Embryonic facial prominence (tissue), 1 donor: ENCODE measurements at regions not wholly inside any gene's neighbourhood (a gene's known extent, or its start where the extent isn't known, plus 50 kb on each side); places are given as distances from the start of the nearest gene placed in this dataset.
"Not testable (repeated sequence)": the region's sequence is repeated elsewhere in the genome, so short reads cannot be mapped to it uniquely, and the experiment has no call there.

Experiments
- DNase-seq: peaks from one replicate; pipeline ENCODE4 v3.0.0-alpha.2; 2016; ENCODE audit errors: extremely low spot score

GRCh38 chr11:112539281-112539555 lies 278.6 kb upstream of the PLET1 start:
- not testable (repeated sequence) for DNase-seq

GRCh38 chr11:112539741-112540140 lies 279.1 kb upstream of the PLET1 start:
- no peak for DNase-seq

- no peak for DNase-seq
Observed at GRCh38 chr11:112540261-112540660, 279.6 kb upstream of the PLET1 start.

- no peak for DNase-seq
Observed at GRCh38 chr11:112541140-112542046, 280.7 kb upstream of the PLET1 start.

- DNase-seq: no peak
Observed at GRCh38 chr11:112542479-112542878, 281.8 kb upstream of the PLET1 start.

DNA sequence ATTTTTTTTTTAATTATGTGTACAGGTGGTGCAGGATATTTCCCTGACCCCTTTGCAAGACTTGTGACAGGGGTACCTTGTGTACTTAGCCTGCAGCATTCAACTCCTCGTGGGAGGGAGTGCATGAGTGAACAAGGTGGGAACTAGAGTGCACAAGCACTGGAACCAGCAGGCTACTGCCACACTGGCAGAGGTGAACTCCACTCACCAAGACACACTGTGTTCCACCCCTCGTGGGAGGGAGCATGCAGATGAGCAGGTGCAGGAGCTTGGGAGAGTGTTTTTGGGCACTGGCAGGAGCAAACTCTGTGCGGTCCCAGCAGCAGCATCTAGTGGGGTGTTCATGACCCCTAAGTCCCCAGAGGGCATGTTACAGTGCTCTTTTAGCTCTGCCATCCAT lies 282.7 kb upstream of the PLET1 start:
- DNase-seq: no peak

- DNase-seq: no peak
Observed at GRCh38 chr11:112548641-112549040, 288.0 kb upstream of the PLET1 start.

- no peak for DNase-seq
Observed at GRCh38 chr11:112553205-112553731, 292.6 kb upstream of the PLET1 start.

GRCh38 chr11:112554586-112554985 lies 293.9 kb upstream of the PLET1 start:
- no peak for DNase-seq

- no peak for DNase-seq
Observed at GRCh38 chr11:112555491-112556364, 295.1 kb upstream of the PLET1 start.

GRCh38 chr11:112558691-112559090 lies 298.0 kb upstream of the PLET1 start:
- no peak for DNase-seq

GRCh38 chr11:112563808-112564207 lies 303.1 kb upstream of the PLET1 start:
- DNase-seq: no peak

GRCh38 chr11:112564228-112564955 lies 303.7 kb upstream of the PLET1 start:
- DNase-seq: no peak

DNA sequence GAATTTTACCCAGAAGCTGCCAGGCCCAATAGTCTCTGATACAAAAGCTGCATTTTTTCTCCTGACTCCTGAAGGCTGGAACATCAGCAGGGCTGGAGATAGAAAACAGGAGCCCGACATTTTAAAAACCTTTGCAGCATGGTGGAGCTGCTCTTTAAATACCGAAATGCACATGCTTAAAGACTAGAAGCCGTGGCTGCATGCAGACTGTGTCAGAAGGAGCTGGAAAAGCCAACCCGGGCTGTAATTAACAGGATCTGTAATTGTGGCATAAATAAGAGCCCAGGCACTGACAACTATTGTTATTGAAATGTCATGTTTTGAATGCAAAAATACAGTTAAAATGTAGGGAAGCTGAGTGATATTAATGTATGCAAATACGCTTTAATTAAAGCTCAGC lies 304.9 kb upstream of the PLET1 start:
- no peak for DNase-seq

- DNase-seq: no peak
Observed at GRCh38 chr11:112566124-112566523, 305.5 kb upstream of the PLET1 start.

GRCh38 chr11:112570333-112570732 lies 309.7 kb upstream of the PLET1 start:
- no peak for DNase-seq

DNA sequence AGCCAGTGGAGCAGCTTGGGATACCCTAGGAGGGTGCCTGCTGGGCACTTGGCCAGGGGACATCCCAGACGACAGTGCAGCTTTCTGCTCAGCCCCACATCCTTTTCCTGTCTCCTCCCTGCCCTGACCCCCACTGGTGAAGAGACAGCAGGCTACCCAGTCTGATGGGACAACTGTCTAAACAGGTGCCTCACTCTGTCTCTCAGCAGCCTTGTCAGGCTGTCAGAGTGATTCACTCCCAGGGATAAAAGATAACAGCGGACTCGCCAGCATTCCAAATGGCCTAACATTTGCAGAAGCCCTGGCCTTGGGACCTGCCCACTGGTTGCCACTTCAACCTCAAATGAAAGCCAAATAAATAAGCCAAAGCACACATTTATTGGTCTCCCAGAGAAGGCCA lies 318.6 kb upstream of the PLET1 start:
- no peak for DNase-seq

GRCh38 chr11:112580864-112581263 lies 320.2 kb upstream of the PLET1 start:
- DNase-seq: no peak

DNA sequence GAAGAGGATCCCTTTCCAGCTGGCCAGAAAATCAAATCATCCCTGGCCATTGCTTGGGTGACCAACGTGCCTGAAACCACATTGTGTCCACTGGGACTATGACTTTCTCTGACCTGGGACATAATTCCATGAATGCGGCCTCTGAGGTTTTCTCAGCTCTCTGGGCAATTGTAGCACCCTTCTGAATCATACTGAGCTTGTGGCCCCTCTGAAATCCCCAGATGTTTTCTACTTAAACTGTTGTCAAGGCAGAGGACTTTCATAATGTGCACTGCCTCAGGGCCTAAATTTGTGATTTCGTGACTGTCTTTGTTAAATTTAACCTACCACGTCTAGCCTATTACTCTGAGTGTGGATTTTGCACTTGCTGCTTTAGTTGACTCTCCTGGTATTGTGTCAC lies 321.1 kb upstream of the PLET1 start:
- no peak for DNase-seq

- no peak for DNase-seq
Observed at GRCh38 chr11:112582366-112582765, 321.7 kb upstream of the PLET1 start.

DNA sequence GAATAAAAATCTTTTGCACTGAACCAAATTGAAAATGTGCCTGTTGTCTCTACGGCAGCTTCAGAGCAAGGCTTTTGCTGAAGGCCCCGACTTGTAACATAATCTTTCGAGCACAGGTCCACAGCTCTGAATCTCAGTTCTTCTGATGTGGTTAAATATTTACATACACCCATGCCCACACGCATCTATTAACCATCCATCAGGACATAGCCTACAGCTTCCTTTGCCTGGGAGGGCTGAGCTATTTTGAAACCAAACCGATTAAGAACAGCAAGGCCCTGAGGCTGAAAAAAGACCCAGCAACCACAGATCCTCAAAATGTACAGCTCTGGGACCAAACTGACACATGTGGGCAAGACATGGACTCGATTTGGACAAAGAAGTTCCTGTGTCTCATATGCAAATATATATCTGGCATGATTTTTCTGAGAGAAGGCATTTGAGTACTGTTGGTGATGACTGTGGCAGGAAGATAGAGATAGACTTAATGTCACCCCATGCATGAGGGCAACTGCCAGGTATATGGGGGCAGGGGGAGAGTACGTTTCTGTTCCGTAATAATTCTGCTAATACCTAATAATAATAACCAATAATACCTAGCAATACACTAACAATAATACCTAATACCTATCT lies 322.7 kb upstream of the PLET1 start:
- DNase-seq: no peak

DNA sequence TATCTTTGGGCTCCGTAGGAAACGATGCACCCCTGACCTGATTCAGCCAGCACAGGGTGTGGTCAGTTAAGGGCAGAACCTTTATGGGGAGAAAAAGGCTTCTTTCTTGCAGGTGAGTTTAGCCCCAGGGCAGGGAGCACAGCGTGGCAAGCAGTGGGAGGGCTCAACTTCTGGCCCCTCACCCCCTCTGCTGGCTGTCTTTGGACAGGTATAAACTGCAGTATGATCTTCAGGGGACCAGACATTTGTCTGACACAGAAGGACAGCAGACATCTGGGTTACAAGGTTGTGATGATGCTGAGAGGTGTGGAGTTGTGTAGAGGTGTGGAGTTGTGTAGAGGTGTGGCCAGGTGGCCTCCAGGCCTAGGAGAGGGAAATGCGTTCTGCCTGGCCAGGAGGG lies 324.0 kb upstream of the PLET1 start:
- no peak for DNase-seq
